ENCODE measurements at regions not wholly inside any gene's neighbourhood (a gene's known extent, or its start where the extent isn't known, plus 50 kb on each side); places are given as distances from the start of the nearest gene placed in this dataset.

DNA sequence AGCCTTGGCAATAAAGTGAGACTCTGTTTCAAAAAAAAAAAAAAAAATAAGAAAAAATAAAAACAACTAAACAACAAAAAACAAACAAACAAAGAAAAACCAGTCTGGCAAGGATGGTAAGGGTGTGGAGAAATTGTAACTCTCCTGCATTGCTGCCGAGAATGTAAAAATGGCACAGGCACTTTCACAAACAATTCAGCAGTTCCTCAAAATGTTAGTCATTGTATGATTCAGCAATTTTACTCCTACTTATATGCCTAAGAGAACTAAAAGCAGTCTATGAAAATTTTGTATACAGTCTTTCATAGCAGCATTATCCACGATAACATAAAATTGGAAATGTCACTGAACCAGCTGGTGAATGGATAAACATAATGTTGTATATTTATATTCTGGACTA lies 280.4 kb downstream of the CDH9 start:
- TF ChIP-seq EZH2phosphoT487 (IDR thresholded peaks at IDR 0.05; ENCODE audit: low read length): no peak
- no peak for TF ChIP-seq EZH2 (optimal IDR thresholded peaks at IDR 0.05; ENCODE audit: low read depth, low read length)

All from MM.1S (cell line).